HFF-Myc (cell line): ENCODE measurements at regions not wholly inside any gene's neighbourhood (a gene's known extent, or its start where the extent isn't known, plus 50 kb on each side); places are given as distances from the start of the nearest gene placed in this dataset.
"Not testable (repeated sequence)": the region's sequence is repeated elsewhere in the genome, so short reads cannot be mapped to it uniquely, and the experiment has no call there.

Experiments
- DNase-seq: peaks from one replicate; pipeline ENCODE4 v3.0.0-alpha.2; 2011; ENCODE audit warnings: low read depth; ENCODE audit errors: extremely low read depth
- H3K4me3 ChIP-seq: replicated peaks from 2 replicates; pipeline ENCODE4 v1.5.1; 2011; ENCODE audit warnings: low read depth, mild to moderate bottlenecking, control low read depth, low read length
- CTCF ChIP-seq: IDR thresholded peaks from 2 replicates; pipeline ENCODE4 v1.5.1; 2012; ENCODE audit warnings: mild to moderate bottlenecking, low read depth, low read length, control low read depth; ENCODE audit errors: missing control alignments

- TF ChIP-seq CTCF: no peak
- H3K4me3 ChIP-seq: no peak overlapping the region
- DNase-seq: no peak
Measured at GRCh38 chr14:96710060-96710666, 87.0 kb upstream of the VRK1 start.

GRCh38 chr14:96711559-96712267 lies 85.5 kb upstream of the VRK1 start:
- TF ChIP-seq CTCF: no peak
- no peak for DNase-seq
- H3K4me3 ChIP-seq: no peak overlapping the region

GRCh38 chr14:96713426-96713825 lies 83.8 kb upstream of the VRK1 start:
- no peak overlapping the region for H3K4me3 ChIP-seq
- TF ChIP-seq CTCF: no peak
- no peak for DNase-seq

- H3K4me3 ChIP-seq, DNase-seq: not testable (repeated sequence)
Measured at GRCh38 chr14:96714537-96714936, 82.6 kb upstream of the VRK1 start.

- no peak for DNase-seq
- no peak for TF ChIP-seq CTCF
- H3K4me3 ChIP-seq: no peak overlapping the region
Measured at GRCh38 chr14:96717116-96717515, 80.1 kb upstream of the VRK1 start.

- DNase-seq: no peak
- no peak overlapping the region for H3K4me3 ChIP-seq
- no peak for TF ChIP-seq CTCF
Measured at GRCh38 chr14:96718407-96718806, 78.8 kb upstream of the VRK1 start.

GRCh38 chr14:96720702-96721101 lies 76.5 kb upstream of the VRK1 start:
- DNase-seq: not testable (repeated sequence)

GRCh38 chr14:96722736-96723135 lies 74.4 kb upstream of the VRK1 start:
- TF ChIP-seq CTCF: no peak
- no peak for DNase-seq

More at GRCh38 chr14:96720702-96721101, 76.5 kb upstream of the VRK1 start:
- not testable (repeated sequence) for H3K4me3 ChIP-seq

More at GRCh38 chr14:96722736-96723135, 74.4 kb upstream of the VRK1 start:
- no peak overlapping the region for H3K4me3 ChIP-seq
